Liver (tissue), 8 donors: ENCODE measurements at regions not wholly inside any gene's neighbourhood (a gene's known extent, or its start where the extent isn't known, plus 50 kb on each side); places are given as distances from the start of the nearest gene placed in this dataset.

ENCODE experiments used
- DNase-seq: peaks from one replicate; pipeline ENCODE4 v3.0.0-alpha.2; 2017; ENCODE audit warnings: low spot score
- H3K27ac ChIP-seq, 2 donors: one replicate each; pipeline ENCODE4 v1.7.0; 2013; ENCODE audit warnings: inconsistent platforms in 2 of 2, low read length in 2 of 2, control low read depth in 1 of 2, low read depth in 1 of 2, mild to moderate bottlenecking in 1 of 2
- H3K27me3 ChIP-seq, 4 donors: one replicate each; pipeline versions ENCODE4 v1.6.1 to v1.7.0; 2013; ENCODE audit warnings: low read length in 3 of 4, inconsistent platforms in 1 of 4, mild to moderate bottlenecking in 1 of 4, moderate library complexity in 1 of 4; ENCODE audit not compliant: control insufficient read depth in 4 of 4, insufficient read depth in 4 of 4
- H3K36me3 ChIP-seq, 4 donors: one replicate each; pipeline versions ENCODE4 v1.6.1 to v1.7.0; 2013; ENCODE audit warnings: low read length in 3 of 4, mild to moderate bottlenecking in 3 of 4, low read depth in 1 of 4, moderate library complexity in 1 of 4; ENCODE audit not compliant: control insufficient read depth in 4 of 4, insufficient read depth in 3 of 4
- H3K4me1 ChIP-seq, 4 donors: one replicate each; pipeline versions ENCODE4 v1.6.1 to v1.7.0; 2013; ENCODE audit warnings: low read length in 3 of 4, mild to moderate bottlenecking in 3 of 4, moderate library complexity in 1 of 4; ENCODE audit not compliant: control insufficient read depth in 4 of 4, insufficient read depth in 4 of 4
- H3K4me3 ChIP-seq, 3 donors: one replicate each; pipeline versions ENCODE4 v1.6.1 to v1.7.0; 2013; ENCODE audit warnings: low read length in 3 of 3, control low read depth in 1 of 3, low read depth in 1 of 3, mild to moderate bottlenecking in 1 of 3
- H3K9ac ChIP-seq, 2 donors: one replicate each; pipeline ENCODE4 v1.7.0; 2013; ENCODE audit warnings: low read length in 2 of 2, mild to moderate bottlenecking in 2 of 2, moderate library complexity in 2 of 2, control low read depth in 1 of 2, low read depth in 1 of 2
- H3K9me3 ChIP-seq, 4 donors: one replicate each; pipeline versions ENCODE4 v1.6.1 to v1.7.0; 2013; ENCODE audit warnings: low read length in 3 of 4; ENCODE audit not compliant: control insufficient read depth in 4 of 4
- EGR1 ChIP-seq, 2 donors: IDR thresholded peaks; 2 replicates each; pipeline ENCODE4 v1.6.1; 2016 to 2018; ENCODE audit warnings: antibody characterized with exemption in 2 of 2, low read depth in 2 of 2
- FOXA1 ChIP-seq: IDR thresholded peaks from 2 replicates; pipeline ENCODE4 v1.6.1; 2016; ENCODE audit warnings: antibody characterized with exemption
- FOXA2 ChIP-seq: IDR thresholded peaks from 2 replicates; pipeline ENCODE4 v1.6.1; 2016; ENCODE audit warnings: antibody characterized with exemption
- GABPA ChIP-seq, 2 donors: IDR thresholded peaks in 1 of 2; conservative IDR thresholded peaks in 1 of 2; 2 replicates each; pipeline ENCODE4 v1.6.1; 2016; ENCODE audit warnings: antibody characterized with exemption in 2 of 2, mild to moderate bottlenecking in 1 of 2, moderate library complexity in 1 of 2
- HNF4A ChIP-seq, 2 donors: conservative IDR thresholded peaks; 2 replicates each; pipeline ENCODE4 v1.6.1; 2016; ENCODE audit warnings: antibody characterized with exemption in 2 of 2, mild to moderate bottlenecking in 2 of 2
- HNF4G ChIP-seq: IDR thresholded peaks from 2 replicates; pipeline ENCODE4 v1.6.1; 2016; ENCODE audit warnings: antibody characterized with exemption
- JUND ChIP-seq, 2 donors: IDR thresholded peaks; 2 replicates each; pipeline ENCODE4 v1.6.1; 2016; ENCODE audit warnings: antibody characterized with exemption in 2 of 2
- NR2F2 ChIP-seq: IDR thresholded peaks from 2 replicates; pipeline ENCODE4 v1.6.1; 2016; ENCODE audit warnings: antibody characterized with exemption
- RAD21 ChIP-seq, 2 donors: IDR thresholded peaks; 2 replicates each; pipeline ENCODE4 v1.6.1; 2016; ENCODE audit warnings: antibody characterized with exemption in 2 of 2, mild to moderate bottlenecking in 2 of 2
- RXRA ChIP-seq, 2 donors: IDR thresholded peaks; 2 replicates each; pipeline ENCODE4 v1.6.1; 2017 to 2018; ENCODE audit warnings: antibody characterized with exemption in 2 of 2, mild to moderate bottlenecking in 1 of 2
- SP1 ChIP-seq: IDR thresholded peaks from 2 replicates; pipeline ENCODE4 v1.6.1; 2018; ENCODE audit warnings: antibody characterized with exemption, mild to moderate bottlenecking
- TAF1 ChIP-seq: conservative IDR thresholded peaks from 2 replicates; pipeline ENCODE4 v1.6.1; 2016; ENCODE audit warnings: antibody characterized with exemption, mild to moderate bottlenecking
- YY1 ChIP-seq: IDR thresholded peaks from 2 replicates; pipeline ENCODE4 v1.6.1; 2016; ENCODE audit warnings: antibody characterized with exemption, mild to moderate bottlenecking
- WGBS: extraction: QIAGEN DNeasy Blood & Tissue Kit; methylation state at CpG from one replicate; pipeline ENCODE4 v1.1.7; 2013; 5-methylcytosine and 5-hydroxymethylcytosine counted together
- TF ChIP-seq, protein P1 (sequence below): IDR thresholded peaks from 2 replicates; pipeline ENCODE4 v1.6.1; 2016; ENCODE audit warnings: antibody characterized with exemption
- TF ChIP-seq, protein P2 (sequence below): IDR thresholded peaks from 2 replicates; pipeline ENCODE4 v1.6.1; 2016; ENCODE audit warnings: antibody characterized with exemption
- TF ChIP-seq, protein P3 (sequence below): fragments of 150-350 bp; IDR thresholded peaks from 2 replicates; pipeline ENCODE4 v1.5.1; 2017; ENCODE audit warnings: improper control_type of control experiment, low read depth, low read length; ENCODE audit not compliant: missing input control
- TF ChIP-seq, protein P4 (sequence below): IDR thresholded peaks from 2 replicates; pipeline ENCODE4 v1.6.1; 2016; ENCODE audit warnings: antibody characterized with exemption
- TF ChIP-seq, protein P5 (sequence below): IDR thresholded peaks from 2 replicates; pipeline ENCODE4 v1.6.1; 2016; ENCODE audit warnings: antibody characterized with exemption, mild to moderate bottlenecking
- donor health status: healthy.
- donor health status: healthy.
- donor health status: healthy.
- donor health status: healthy.
- donor health status: healthy.

DNA sequence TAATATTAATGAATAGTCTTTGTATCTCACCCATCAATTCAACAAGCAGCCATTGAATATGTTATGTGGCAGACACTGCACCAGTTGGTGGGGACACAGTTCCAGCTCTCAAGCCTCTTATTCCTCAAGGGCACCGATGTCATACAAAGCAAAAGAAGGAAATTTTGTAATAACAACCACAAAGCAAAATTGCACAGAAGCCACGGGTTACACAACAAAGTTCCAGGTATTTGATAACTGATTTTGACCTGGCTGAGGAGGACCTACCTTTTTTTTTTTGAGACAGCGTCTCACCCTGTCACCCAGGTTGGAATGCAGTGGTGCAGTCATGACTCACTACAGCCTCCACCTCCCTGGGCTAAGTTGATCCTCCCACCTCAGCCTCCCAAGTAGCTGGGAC lies 266.7 kb downstream of the FOXO1 start:
- no peak for DNase-seq
- TF ChIP-seq, protein P1, sequence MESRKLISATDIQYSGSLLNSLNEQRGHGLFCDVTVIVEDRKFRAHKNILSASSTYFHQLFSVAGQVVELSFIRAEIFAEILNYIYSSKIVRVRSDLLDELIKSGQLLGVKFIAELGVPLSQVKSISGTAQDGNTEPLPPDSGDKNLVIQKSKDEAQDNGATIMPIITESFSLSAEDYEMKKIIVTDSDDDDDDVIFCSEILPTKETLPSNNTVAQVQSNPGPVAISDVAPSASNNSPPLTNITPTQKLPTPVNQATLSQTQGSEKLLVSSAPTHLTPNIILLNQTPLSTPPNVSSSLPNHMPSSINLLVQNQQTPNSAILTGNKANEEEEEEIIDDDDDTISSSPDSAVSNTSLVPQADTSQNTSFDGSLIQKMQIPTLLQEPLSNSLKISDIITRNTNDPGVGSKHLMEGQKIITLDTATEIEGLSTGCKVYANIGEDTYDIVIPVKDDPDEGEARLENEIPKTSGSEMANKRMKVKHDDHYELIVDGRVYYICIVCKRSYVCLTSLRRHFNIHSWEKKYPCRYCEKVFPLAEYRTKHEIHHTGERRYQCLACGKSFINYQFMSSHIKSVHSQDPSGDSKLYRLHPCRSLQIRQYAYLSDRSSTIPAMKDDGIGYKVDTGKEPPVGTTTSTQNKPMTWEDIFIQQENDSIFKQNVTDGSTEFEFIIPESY: no peak
- TF ChIP-seq HNF4A (conservative IDR thresholded peaks at IDR 0.05) (peak; percentile 26 to 49), FOXA1 (no peak), NR2F2 (no peak), JUND (IDR thresholded peaks at IDR 0.05) (peak in 1 of 2 donors; percentile 33), FOXA2 (no peak), HNF4G (no peak), RAD21 (IDR thresholded peaks at IDR 0.05) (peak; percentile 16 to 47), GABPA (IDR thresholded peaks at IDR 0.05 in 1 of 2, conservative IDR thresholded peaks at IDR 0.05 in 1 of 2) (no peak), EGR1 (IDR thresholded peaks at IDR 0.05; ENCODE audit: low read depth in 2 of 2) (no peak), SP1 (peak; percentile 38), RXRA (IDR thresholded peaks at IDR 0.05) (peak; percentile 44 to 58), YY1 (no peak), TAF1 (no peak)
- TF ChIP-seq, protein P2, sequence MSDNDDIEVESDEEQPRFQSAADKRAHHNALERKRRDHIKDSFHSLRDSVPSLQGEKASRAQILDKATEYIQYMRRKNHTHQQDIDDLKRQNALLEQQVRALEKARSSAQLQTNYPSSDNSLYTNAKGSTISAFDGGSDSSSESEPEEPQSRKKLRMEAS: no peak
- TF ChIP-seq, protein P3, sequence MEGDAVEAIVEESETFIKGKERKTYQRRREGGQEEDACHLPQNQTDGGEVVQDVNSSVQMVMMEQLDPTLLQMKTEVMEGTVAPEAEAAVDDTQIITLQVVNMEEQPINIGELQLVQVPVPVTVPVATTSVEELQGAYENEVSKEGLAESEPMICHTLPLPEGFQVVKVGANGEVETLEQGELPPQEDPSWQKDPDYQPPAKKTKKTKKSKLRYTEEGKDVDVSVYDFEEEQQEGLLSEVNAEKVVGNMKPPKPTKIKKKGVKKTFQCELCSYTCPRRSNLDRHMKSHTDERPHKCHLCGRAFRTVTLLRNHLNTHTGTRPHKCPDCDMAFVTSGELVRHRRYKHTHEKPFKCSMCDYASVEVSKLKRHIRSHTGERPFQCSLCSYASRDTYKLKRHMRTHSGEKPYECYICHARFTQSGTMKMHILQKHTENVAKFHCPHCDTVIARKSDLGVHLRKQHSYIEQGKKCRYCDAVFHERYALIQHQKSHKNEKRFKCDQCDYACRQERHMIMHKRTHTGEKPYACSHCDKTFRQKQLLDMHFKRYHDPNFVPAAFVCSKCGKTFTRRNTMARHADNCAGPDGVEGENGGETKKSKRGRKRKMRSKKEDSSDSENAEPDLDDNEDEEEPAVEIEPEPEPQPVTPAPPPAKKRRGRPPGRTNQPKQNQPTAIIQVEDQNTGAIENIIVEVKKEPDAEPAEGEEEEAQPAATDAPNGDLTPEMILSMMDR: no peak
- TF ChIP-seq, protein P4, sequence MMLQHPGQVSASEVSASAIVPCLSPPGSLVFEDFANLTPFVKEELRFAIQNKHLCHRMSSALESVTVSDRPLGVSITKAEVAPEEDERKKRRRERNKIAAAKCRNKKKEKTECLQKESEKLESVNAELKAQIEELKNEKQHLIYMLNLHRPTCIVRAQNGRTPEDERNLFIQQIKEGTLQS: peak; percentile 24
- TF ChIP-seq, protein P5, sequence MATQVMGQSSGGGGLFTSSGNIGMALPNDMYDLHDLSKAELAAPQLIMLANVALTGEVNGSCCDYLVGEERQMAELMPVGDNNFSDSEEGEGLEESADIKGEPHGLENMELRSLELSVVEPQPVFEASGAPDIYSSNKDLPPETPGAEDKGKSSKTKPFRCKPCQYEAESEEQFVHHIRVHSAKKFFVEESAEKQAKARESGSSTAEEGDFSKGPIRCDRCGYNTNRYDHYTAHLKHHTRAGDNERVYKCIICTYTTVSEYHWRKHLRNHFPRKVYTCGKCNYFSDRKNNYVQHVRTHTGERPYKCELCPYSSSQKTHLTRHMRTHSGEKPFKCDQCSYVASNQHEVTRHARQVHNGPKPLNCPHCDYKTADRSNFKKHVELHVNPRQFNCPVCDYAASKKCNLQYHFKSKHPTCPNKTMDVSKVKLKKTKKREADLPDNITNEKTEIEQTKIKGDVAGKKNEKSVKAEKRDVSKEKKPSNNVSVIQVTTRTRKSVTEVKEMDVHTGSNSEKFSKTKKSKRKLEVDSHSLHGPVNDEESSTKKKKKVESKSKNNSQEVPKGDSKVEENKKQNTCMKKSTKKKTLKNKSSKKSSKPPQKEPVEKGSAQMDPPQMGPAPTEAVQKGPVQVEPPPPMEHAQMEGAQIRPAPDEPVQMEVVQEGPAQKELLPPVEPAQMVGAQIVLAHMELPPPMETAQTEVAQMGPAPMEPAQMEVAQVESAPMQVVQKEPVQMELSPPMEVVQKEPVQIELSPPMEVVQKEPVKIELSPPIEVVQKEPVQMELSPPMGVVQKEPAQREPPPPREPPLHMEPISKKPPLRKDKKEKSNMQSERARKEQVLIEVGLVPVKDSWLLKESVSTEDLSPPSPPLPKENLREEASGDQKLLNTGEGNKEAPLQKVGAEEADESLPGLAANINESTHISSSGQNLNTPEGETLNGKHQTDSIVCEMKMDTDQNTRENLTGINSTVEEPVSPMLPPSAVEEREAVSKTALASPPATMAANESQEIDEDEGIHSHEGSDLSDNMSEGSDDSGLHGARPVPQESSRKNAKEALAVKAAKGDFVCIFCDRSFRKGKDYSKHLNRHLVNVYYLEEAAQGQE: no peak
- no peak overlapping the region for H3K9ac ChIP-seq
- H3K4me3 ChIP-seq: no peak overlapping the region
- no peaks in the 10 kb centered on the region for H3K27me3 ChIP-seq
- WGBS: 46% methylated on average over 3 of the region's 3 CpGs
- H3K27ac ChIP-seq: no peak overlapping the region
- peaks cover 6 to 24% (median 17%) of the 10 kb centered on the region in 4 donors for H3K4me1 ChIP-seq
- H3K36me3 ChIP-seq: no peaks in the 10 kb centered on the region
- H3K9me3 ChIP-seq: no peaks in the 10 kb centered on the region
